ENCODE measurements at regions not wholly inside any gene's neighbourhood (a gene's known extent, or its start where the extent isn't known, plus 50 kb on each side); places are given as distances from the start of the nearest gene placed in this dataset.

DNA sequence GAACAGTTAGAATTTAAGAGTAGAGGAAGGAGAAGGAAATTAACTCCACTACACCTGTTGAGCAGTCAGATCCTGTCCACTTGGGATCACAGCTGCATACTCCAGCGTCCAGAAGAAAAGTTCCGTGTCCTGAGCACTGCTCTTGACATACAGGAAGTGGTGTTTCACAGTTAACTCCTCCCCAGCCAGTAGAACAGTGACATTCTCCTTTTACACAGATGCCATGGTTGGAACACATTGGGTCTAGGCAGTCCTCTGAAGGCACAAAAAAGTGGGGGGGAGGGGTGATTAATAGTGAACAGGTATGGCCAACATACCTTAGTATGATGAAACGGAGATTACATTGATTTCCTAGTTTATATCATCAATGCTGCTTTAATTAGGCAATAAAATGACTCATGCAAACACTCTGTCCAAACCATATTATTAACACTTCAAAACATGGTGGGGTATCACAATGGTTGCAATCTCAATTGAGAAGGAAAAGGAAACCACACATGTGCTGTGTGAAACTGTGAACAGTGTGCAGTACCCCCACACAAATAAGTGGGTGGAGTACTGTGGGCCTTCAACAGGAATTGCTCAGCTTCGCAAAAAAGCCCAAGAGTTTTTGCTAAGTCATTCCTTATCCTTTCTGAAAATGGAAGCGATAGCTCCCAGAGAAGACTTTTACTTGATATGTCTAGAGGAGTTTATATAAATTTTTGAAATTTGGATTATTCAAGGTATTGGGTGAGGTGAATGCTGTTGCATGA lies 295.6 kb downstream of the SH2D1A start:
- dilution Hi-C loops (cut with HindIII; ENCODE audit: low sequenced_read_pairs, unreplicated experiment) = no loop called here
- WGBS, 2 experiments (ENCODE audit: extremely low coverage in 2 of 2, insufficient read length in 1 of 2) = 50% methylated on average over 2 of the region's 5 CpGs; no CpG with 5 or more reads in 1 of the 2 experiments

More for the DNA sequence above, 295.6 kb downstream of the SH2D1A start:
- Histone ChIP-seq H3K56ac (ENCODE audit: extremely low read depth, insufficient read depth, low read length) (no peak overlapping the region), H3K9me1 (ENCODE audit: insufficient read depth, low read length) (no peaks in the 10 kb centered on the region), H3K79me1 (ENCODE audit: low read depth in 1 of 2, low read length in 2 of 2) (no peaks in the 10 kb centered on the region), H4K8ac (ENCODE audit: low read depth in 2 of 2, low read length in 2 of 2) (no peak overlapping the region), H3K9ac (ENCODE audit: low read depth, low read length) (no peak overlapping the region), H2BK120ac (ENCODE audit: low read depth, low read length) (no peak overlapping the region), H4K5ac (ENCODE audit: low read depth, low read length) (no peak overlapping the region), H3K4me2 (ENCODE audit: low read depth, low read length) (no peak overlapping the region), H2AK9ac (replicated peaks; ENCODE audit: low read depth, low read length, poor library complexity) (no peak overlapping the region), H3K23ac (ENCODE audit: low read depth, low read length) (no peak overlapping the region), H4K20me1 (ENCODE audit: insufficient read depth, low read length) (no peaks in the 10 kb centered on the region), H2BK20ac (ENCODE audit: low read depth, low read length) (no peak overlapping the region), H3K27ac (ENCODE audit: insufficient read depth, low read length) (no peak overlapping the region), H3K9me3 (ENCODE audit: control insufficient read depth, insufficient read depth, low read length) (no peaks in the 10 kb centered on the region), H3K4ac (ENCODE audit: low read depth, low read length) (no peak overlapping the region), H3K27me3 (ENCODE audit: control insufficient read depth, insufficient read depth, low read length) (no peaks in the 10 kb centered on the region), H2BK15ac (ENCODE audit: low read depth, low read length) (no peak overlapping the region), H2AK5ac (ENCODE audit: low read depth, low read length) (no peak overlapping the region), H3K36me3 (ENCODE audit: control insufficient read depth, insufficient read depth, low read length) (no peaks in the 10 kb centered on the region), H3K4me1 (ENCODE audit: control insufficient read depth, insufficient read depth, low read length) (no peaks in the 10 kb centered on the region), H2BK5ac (ENCODE audit: low read depth, low read length, poor library complexity, severe bottlenecking) (no peak overlapping the region), H3K4me3 (ENCODE audit: insufficient read depth, low read depth, low read length) (no peak overlapping the region), H3K18ac (ENCODE audit: low read depth, low read length) (no peak overlapping the region), H2AFZ (replicated peaks; ENCODE audit: low read length, poor library complexity) (no peak overlapping the region), H3K14ac (replicated peaks; ENCODE audit: low read depth, low read length) (no peak overlapping the region), H4K91ac (ENCODE audit: insufficient read depth, low read depth, low read length) (no peak overlapping the region)
- DNase-seq (no peak), ATAC-seq (ENCODE audit: low read depth) (no peak)
- ChIA-PET CTCF (no interaction called here), POLR2A (ENCODE audit: unreplicated experiment) (no interaction called here)
- no TSS peak for BruUV-seq (replicated peaks)
- in situ Hi-C loops (cut with MboI; ENCODE audit: low sequenced_read_pairs) (no loop called here), intact Hi-C loops (cut with micrococcal nuclease) (no loop called here)
- no peak for TF ChIP-seq MAZ (IDR thresholded peaks at IDR 0.05; ENCODE audit: borderline replicate concordance, low read depth, low read length)
- TF ChIP-seq RFX5 (IDR thresholded peaks at IDR 0.05; ENCODE audit: low read depth, low read length) = no peak
- TF ChIP-seq BHLHE40 (IDR thresholded peaks at IDR 0.05; ENCODE audit: low read depth, low read length) = no peak
- TF ChIP-seq FOS (IDR thresholded peaks at IDR 0.05; ENCODE audit: low read depth, low read length) = no peak
- no peak for TF ChIP-seq MAFK (IDR thresholded peaks at IDR 0.05; ENCODE audit: low read depth, low read length)
- TF ChIP-seq, protein P1, sequence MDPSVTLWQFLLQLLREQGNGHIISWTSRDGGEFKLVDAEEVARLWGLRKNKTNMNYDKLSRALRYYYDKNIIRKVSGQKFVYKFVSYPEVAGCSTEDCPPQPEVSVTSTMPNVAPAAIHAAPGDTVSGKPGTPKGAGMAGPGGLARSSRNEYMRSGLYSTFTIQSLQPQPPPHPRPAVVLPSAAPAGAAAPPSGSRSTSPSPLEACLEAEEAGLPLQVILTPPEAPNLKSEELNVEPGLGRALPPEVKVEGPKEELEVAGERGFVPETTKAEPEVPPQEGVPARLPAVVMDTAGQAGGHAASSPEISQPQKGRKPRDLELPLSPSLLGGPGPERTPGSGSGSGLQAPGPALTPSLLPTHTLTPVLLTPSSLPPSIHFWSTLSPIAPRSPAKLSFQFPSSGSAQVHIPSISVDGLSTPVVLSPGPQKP (IDR thresholded peaks at IDR 0.05; ENCODE audit: borderline replicate concordance, low read depth, low read length) = no peak
- TF ChIP-seq NFE2L2 (IDR thresholded peaks at IDR 0.05; ENCODE audit: low read depth, low read length) = no peak
- no peak for TF ChIP-seq MXI1 (IDR thresholded peaks at IDR 0.05; ENCODE audit: borderline replicate concordance, low read depth, low read length)
- no peak for TF ChIP-seq SMC3 (IDR thresholded peaks at IDR 0.05; ENCODE audit: low read depth, low read length)
- TF ChIP-seq RCOR1 (IDR thresholded peaks at IDR 0.05; ENCODE audit: insufficient replicate concordance, low read length) = no peak
- no peak for TF ChIP-seq CEBPB (IDR thresholded peaks at IDR 0.05; ENCODE audit: low read depth, low read length)
- TF ChIP-seq CHD1 (IDR thresholded peaks at IDR 0.05; ENCODE audit: low read depth, low read length) = no peak
- no peak for TF ChIP-seq RAD21 (IDR thresholded peaks at IDR 0.05; ENCODE audit: low read length)
- TF ChIP-seq, protein P2, sequence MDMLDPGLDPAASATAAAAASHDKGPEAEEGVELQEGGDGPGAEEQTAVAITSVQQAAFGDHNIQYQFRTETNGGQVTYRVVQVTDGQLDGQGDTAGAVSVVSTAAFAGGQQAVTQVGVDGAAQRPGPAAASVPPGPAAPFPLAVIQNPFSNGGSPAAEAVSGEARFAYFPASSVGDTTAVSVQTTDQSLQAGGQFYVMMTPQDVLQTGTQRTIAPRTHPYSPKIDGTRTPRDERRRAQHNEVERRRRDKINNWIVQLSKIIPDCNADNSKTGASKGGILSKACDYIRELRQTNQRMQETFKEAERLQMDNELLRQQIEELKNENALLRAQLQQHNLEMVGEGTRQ (IDR thresholded peaks at IDR 0.05; ENCODE audit: low read depth, low read length) = no peak
